GM12878 (cell line): ENCODE measurements at regions not wholly inside any gene's neighbourhood (a gene's known extent, or its start where the extent isn't known, plus 50 kb on each side); places are given as distances from the start of the nearest gene placed in this dataset.

Experiments
- ATAC-seq: fragments of 200-7000 bp; cut with Tn5 transposase; 3 replicates; pipeline ENCODE4 v1.9.1; 2020; ENCODE audit warnings: mild to moderate bottlenecking, moderate library complexity
- BruUV-seq: library from RNA; stranded (reverse); fragments of 400-500 nt; replicated peaks from 2 replicates; lab custom pipeline; 2021; lab: Mats Ljungman, UMichigan
- CTCF ChIA-PET: fragments of 300-600 bp; sonication (Branson Sonifier 250); formaldehyde crosslinking; extraction: SDS; loops from one replicate; lab custom pipeline; 2021; ENCODE audit warnings: inconsistent platforms; lab: Yijun Ruan, JAX
- POLR2A ChIA-PET: fragments of 350-600 bp; formaldehyde crosslinking; extraction: SDS; loops from one replicate; lab custom pipeline; 2021; ENCODE audit warnings: inconsistent platforms; lab: Charles Lee
- RAD21 ChIA-PET: fragments of 300-600 bp; sonication (Branson Sonifier 250); formaldehyde crosslinking; loops from one replicate; lab custom pipeline; 2023; ENCODE audit warnings: antibody characterized with exemption; ENCODE audit not compliant: unreplicated experiment; lab: Charles Lee
- SMC1A ChIA-PET: fragments of 300-600 bp; sonication (Branson Sonifier 250); formaldehyde crosslinking; loops from one replicate; lab custom pipeline; 2023; ENCODE audit not compliant: unreplicated experiment, uncharacterized antibody; lab: Charles Lee
- DNase-seq: peaks from one replicate; pipeline ENCODE4 v3.0.0-alpha.2; 2011; ENCODE audit warnings: low read depth, low spot score
- FAIRE-seq: peaks from 3 replicates; lab custom pipeline; 2011; peaks lifted over from hg19 to GRCh38; lab: Jason Lieb, UNC
- H2AFZ ChIP-seq: 2 replicates; pipeline ENCODE4 v1.6.0; 2011; ENCODE audit warnings: low read depth, low read length, control low read depth; ENCODE audit not compliant: control insufficient read depth
- H3K27ac ChIP-seq: 2 replicates; pipeline ENCODE4 v1.5.1; 2011; ENCODE audit warnings: control low read depth; ENCODE audit not compliant: control insufficient read depth, insufficient read depth
- H3K27me3 ChIP-seq, 2 experiments: replicated peaks in 1 of 2; 2 replicates each; pipeline versions ENCODE4 v1.6.0 to v1.6.1; 2011; ENCODE audit warnings: low read length in 1 of 2; ENCODE audit not compliant: control insufficient read depth in 2 of 2, insufficient read depth in 2 of 2
- H3K36me3 ChIP-seq, 2 experiments: 2 replicates each; pipeline ENCODE4 v1.5.1; 2011; ENCODE audit warnings: low read length in 1 of 2; ENCODE audit not compliant: control insufficient read depth in 2 of 2, insufficient read depth in 2 of 2
- H3K4me1 ChIP-seq: 2 replicates; pipeline ENCODE4 v1.6.1; 2011; ENCODE audit warnings: mild to moderate bottlenecking, low read length, moderate library complexity, mixed read lengths; ENCODE audit not compliant: control insufficient read depth, insufficient read depth
- H3K4me2 ChIP-seq: 2 replicates; pipeline ENCODE4 v1.6.0; 2011; ENCODE audit warnings: control low read depth; ENCODE audit not compliant: control insufficient read depth, insufficient read depth
- H3K4me3 ChIP-seq: fragments of 200-600 bp; sonication (generic); 2 replicates; pipeline ENCODE4 v1.5.1; 2016
- H3K79me2 ChIP-seq: 2 replicates; pipeline ENCODE4 v1.6.0; 2011; ENCODE audit warnings: low read length; ENCODE audit not compliant: control insufficient read depth, insufficient read depth
- H3K9ac ChIP-seq: 2 replicates; pipeline ENCODE4 v1.8.0; 2011; ENCODE audit warnings: low read length, control low read depth, mixed read lengths; ENCODE audit not compliant: control insufficient read depth, insufficient read depth
- H3K9me3 ChIP-seq: replicated peaks from 3 replicates; pipeline ENCODE4 v1.5.1; 2011; ENCODE audit warnings: mild to moderate bottlenecking, low read length; ENCODE audit not compliant: control insufficient read depth, insufficient read depth
- H4K20me1 ChIP-seq: 2 replicates; pipeline ENCODE4 v1.6.0; 2011; ENCODE audit not compliant: control insufficient read depth, insufficient read depth
- BACH1 ChIP-seq: fragments of 450-650 bp; IDR thresholded peaks from 2 replicates; pipeline ENCODE4 v1.6.1; 2017; ENCODE audit warnings: mild to moderate bottlenecking, borderline replicate concordance
- EGR1 ChIP-seq, 2 experiments: IDR thresholded peaks; 1 replicate in 1 of 2; 2 replicates in 1 of 2; pipeline ENCODE4 v1.6.1; 2011 to 2012; ENCODE audit warnings: low read depth in 2 of 2, low read length in 2 of 2, borderline replicate concordance in 1 of 2, mild to moderate bottlenecking in 1 of 2, moderate library complexity in 1 of 2
- JUND ChIP-seq: IDR thresholded peaks from 2 replicates; pipeline ENCODE4 v1.6.1; 2012; ENCODE audit warnings: low read depth, mild to moderate bottlenecking, low read length, improper control_type of control experiment, moderate library complexity
- PAX5 ChIP-seq: IDR thresholded peaks from 2 replicates; pipeline ENCODE4 v1.6.1; 2011; ENCODE audit warnings: low read depth, low read length, borderline replicate concordance
- POU2F2 ChIP-seq: IDR thresholded peaks from 3 replicates; pipeline ENCODE4 v1.6.1; 2011; ENCODE audit warnings: low read depth, mild to moderate bottlenecking, low read length, borderline replicate concordance
- REST ChIP-seq: IDR thresholded peaks from 2 replicates; pipeline ENCODE4 v1.6.1; 2012; ENCODE audit warnings: mild to moderate bottlenecking, low read depth, low read length
- RUNX3 ChIP-seq: IDR thresholded peaks from 2 replicates; pipeline ENCODE4 v1.6.1; 2012; ENCODE audit warnings: low read length, inconsistent platforms
- SMAD5 ChIP-seq: IDR thresholded peaks from 2 replicates; pipeline ENCODE4 v1.6.1; 2016; ENCODE audit warnings: antibody characterized with exemption, low read depth
- SMARCA5 ChIP-seq: fragments of 450-650 bp; IDR thresholded peaks from 2 replicates; pipeline ENCODE4 v1.6.1; 2017; ENCODE audit warnings: mild to moderate bottlenecking
- SP1 ChIP-seq: IDR thresholded peaks from one replicate; pipeline ENCODE4 v1.6.1; 2011; ENCODE audit warnings: low read depth, low read length
- SREBF2 ChIP-seq: IDR thresholded peaks from 2 replicates; pipeline ENCODE4 v1.6.1; 2012; ENCODE audit warnings: mild to moderate bottlenecking, low read length
- SRF ChIP-seq, 2 experiments: IDR thresholded peaks; 2 replicates each; pipeline ENCODE4 v1.6.1; 2011; ENCODE audit warnings: low read depth in 2 of 2, low read length in 2 of 2, mild to moderate bottlenecking in 1 of 2, moderate library complexity in 1 of 2
- SUZ12 ChIP-seq: fragments of 200-600 bp; sonication (generic); IDR thresholded peaks from one replicate; pipeline ENCODE4 v1.6.1; 2018; ENCODE audit warnings: antibody characterized with exemption, mild to moderate bottlenecking; ENCODE audit not compliant: unreplicated experiment
- TCF3 ChIP-seq: IDR thresholded peaks from 2 replicates; pipeline ENCODE4 v1.6.1; 2012; ENCODE audit warnings: low read depth, mild to moderate bottlenecking, low read length, borderline replicate concordance; ENCODE audit not compliant: insufficient read depth
- ZBTB11 ChIP-seq: fragments of 450-650 bp; formaldehyde crosslinking; IDR thresholded peaks from 2 replicates; pipeline ENCODE4 v1.5.0; 2022; ENCODE audit warnings: mild to moderate bottlenecking, missing genetic modification characterization
- ZNF622 ChIP-seq: fragments of 450-650 bp; IDR thresholded peaks from 2 replicates; pipeline ENCODE4 v1.6.1; 2017; ENCODE audit warnings: mild to moderate bottlenecking, inconsistent platforms
- in situ Hi-C: fragments of 300-500 bp; cut with MboI; formaldehyde crosslinking; loops from 9 replicates; pipeline ENCODE4 v1.14.3; 2018; ENCODE audit warnings: mixed read lengths
- intact Hi-C: fragments of 100-400 bp; cut with micrococcal nuclease; formaldehyde crosslinking; loops from one replicate; pipeline ENCODE4 v1.14.2; 2022; ENCODE audit not compliant: unreplicated experiment
- TF ChIP-seq, protein P1 (sequence below): IDR thresholded peaks from 2 replicates; pipeline ENCODE4 v1.6.1; 2011; ENCODE audit warnings: mild to moderate bottlenecking, low read depth, low read length, moderate library complexity; ENCODE audit not compliant: insufficient replicate concordance

GRCh38 chr20:24066076-24066700 is 77.6 kb upstream of the GGTLC1 start (continued):
- no peak for TF ChIP-seq ZBTB11 (CRISPR knock-in tag)
- TF ChIP-seq BACH1, result no peak
- no peak for TF ChIP-seq PAX5
- TF ChIP-seq, all 136 proteins: peak for 0

DNA sequence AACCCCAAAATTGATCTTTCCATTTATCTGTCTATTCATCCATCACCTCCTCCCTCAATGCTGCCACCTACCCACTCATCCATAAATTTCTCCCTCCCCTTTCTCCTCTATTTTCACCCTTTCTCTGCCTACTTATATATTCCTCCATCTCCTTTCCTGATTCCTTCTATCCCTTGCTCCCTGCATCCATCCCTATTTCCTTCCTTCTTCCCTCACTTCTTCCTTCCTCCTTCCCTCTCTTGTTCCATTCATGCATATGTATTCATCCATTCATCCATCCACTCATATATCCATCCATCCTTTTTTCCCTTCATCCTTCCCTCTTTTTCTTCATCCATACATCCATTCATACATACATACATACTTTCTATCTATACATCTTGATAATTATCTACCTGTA is 76.3 kb upstream of the GGTLC1 start:
- RAD21 ChIA-PET, result no interaction called here
- POLR2A ChIA-PET, result no interaction called here
- intact Hi-C loops (no loop called here), in situ Hi-C loops (no loop called here)
- H3K36me3 ChIP-seq, result no peaks in the 10 kb centered on the region
- BruUV-seq, result no TSS peak
- no peak overlapping the region for H3K27ac ChIP-seq
- no peak overlapping the region for H3K4me3 ChIP-seq
- no peaks in the 10 kb centered on the region for H3K9me3 ChIP-seq
- no peak overlapping the region for H3K4me2 ChIP-seq
- H3K79me2 ChIP-seq, result no peaks in the 10 kb centered on the region
- H4K20me1 ChIP-seq, result no peaks in the 10 kb centered on the region
- ATAC-seq (no peak), DNase-seq (no peak), FAIRE-seq (no peak)
- H3K27me3 ChIP-seq, result no peaks in the 10 kb centered on the region
- H2AFZ ChIP-seq, result no peak overlapping the region
- no peaks in the 10 kb centered on the region for H3K4me1 ChIP-seq
- CTCF ChIA-PET, result no interaction called here
- H3K9ac ChIP-seq, result no peak overlapping the region
- SMC1A ChIA-PET, result no interaction called here
- TF ChIP-seq SUZ12, result no peak
- no peak for TF ChIP-seq ZNF622
- TF ChIP-seq SP1, result no peak
- TF ChIP-seq SMARCA5, result no peak
- TF ChIP-seq, protein P1, sequence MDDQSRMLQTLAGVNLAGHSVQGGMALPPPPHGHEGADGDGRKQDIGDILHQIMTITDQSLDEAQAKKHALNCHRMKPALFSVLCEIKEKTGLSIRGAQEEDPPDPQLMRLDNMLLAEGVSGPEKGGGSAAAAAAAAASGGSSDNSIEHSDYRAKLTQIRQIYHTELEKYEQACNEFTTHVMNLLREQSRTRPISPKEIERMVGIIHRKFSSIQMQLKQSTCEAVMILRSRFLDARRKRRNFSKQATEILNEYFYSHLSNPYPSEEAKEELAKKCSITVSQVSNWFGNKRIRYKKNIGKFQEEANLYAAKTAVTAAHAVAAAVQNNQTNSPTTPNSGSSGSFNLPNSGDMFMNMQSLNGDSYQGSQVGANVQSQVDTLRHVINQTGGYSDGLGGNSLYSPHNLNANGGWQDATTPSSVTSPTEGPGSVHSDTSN, result no peak
- no peak for TF ChIP-seq SMAD5
- no peak for TF ChIP-seq RUNX3
- no peak for TF ChIP-seq SREBF2
- TF ChIP-seq POU2F2, result no peak
- no peak for TF ChIP-seq EGR1 (IDR thresholded peaks at IDR 0.05; ENCODE audit: borderline replicate concordance in 1 of 2, low read depth in 2 of 2, low read length in 2 of 2)
- TF ChIP-seq JUND, result no peak
- no peak for TF ChIP-seq TCF3
- no peak for TF ChIP-seq REST
- TF ChIP-seq SRF (IDR thresholded peaks at IDR 0.05; ENCODE audit: low read depth in 2 of 2, low read length in 2 of 2), result no peak
